GM12878 (cell line): ENCODE measurements at regions not wholly inside any gene's neighbourhood (a gene's known extent, or its start where the extent isn't known, plus 50 kb on each side); places are given as distances from the start of the nearest gene placed in this dataset.

Experiments used
- BACH1 ChIP-seq: fragments of 450-650 bp; IDR thresholded peaks from 2 replicates; pipeline ENCODE4 v1.6.1; 2017; ENCODE audit warnings: mild to moderate bottlenecking, borderline replicate concordance
- CBX5 ChIP-seq: sonication (generic); IDR thresholded peaks from 2 replicates; pipeline ENCODE4 v1.6.1; 2016; ENCODE audit warnings: low read depth, moderate library complexity, mild to moderate bottlenecking, inconsistent platforms
- CREM ChIP-seq: IDR thresholded peaks from 2 replicates; pipeline ENCODE4 v1.6.1; 2014; ENCODE audit warnings: antibody characterized with exemption, low read depth
- CTCF ChIP-seq, 3 experiments: IDR thresholded peaks in 2 of 3; conservative IDR thresholded peaks in 1 of 3; 2 replicates each; pipeline ENCODE4 v1.5.1; 2011; ENCODE audit warnings: low read depth in 3 of 3, low read length in 3 of 3, mild to moderate bottlenecking in 3 of 3, control low read depth in 2 of 3, moderate library complexity in 2 of 3, inconsistent platforms in 1 of 3, mixed read lengths in 1 of 3; ENCODE audit not compliant: control insufficient read depth in 2 of 3, insufficient read depth in 1 of 3; ENCODE audit errors: extremely low read depth in 1 of 3
- ETV6 ChIP-seq, 2 experiments: fragments of 450-650 bp in 1 of 2; IDR thresholded peaks in 1 of 2; conservative IDR thresholded peaks in 1 of 2; 2 replicates each; pipeline ENCODE4 v1.6.1; 2014; ENCODE audit warnings: antibody characterized with exemption in 1 of 2, borderline replicate concordance in 1 of 2, low read depth in 1 of 2, mild to moderate bottlenecking in 1 of 2, moderate library complexity in 1 of 2
- FOXK2 ChIP-seq: fragments of 450-650 bp; IDR thresholded peaks from 2 replicates; pipeline ENCODE4 v1.6.1; 2017; ENCODE audit warnings: mild to moderate bottlenecking, moderate library complexity
- GATAD2B ChIP-seq: fragments of 450-650 bp; conservative IDR thresholded peaks from 2 replicates; pipeline ENCODE4 v1.6.1; 2017; ENCODE audit warnings: low read depth, mild to moderate bottlenecking, moderate library complexity
- SIX5 ChIP-seq: IDR thresholded peaks from 2 replicates; pipeline ENCODE4 v1.6.1; 2011; ENCODE audit warnings: mild to moderate bottlenecking, low read depth, low read length, moderate library complexity; ENCODE audit not compliant: severe bottlenecking
- ZNF207 ChIP-seq: fragments of 450-650 bp; IDR thresholded peaks from 2 replicates; pipeline ENCODE4 v1.6.1; 2014; ENCODE audit warnings: antibody characterized with exemption, mild to moderate bottlenecking, borderline replicate concordance
- ZZZ3 ChIP-seq: IDR thresholded peaks from 2 replicates; pipeline ENCODE4 v1.6.1; 2011; ENCODE audit warnings: low read depth; ENCODE audit not compliant: control insufficient read depth, insufficient read length
- TF ChIP-seq, protein P1 (sequence below): fragments of 450-650 bp; formaldehyde crosslinking; IDR thresholded peaks from 2 replicates; pipeline ENCODE4 v1.5.0; 2022; ENCODE audit warnings: mild to moderate bottlenecking, missing genetic modification characterization

- no peak for TF ChIP-seq SIX5
- TF ChIP-seq ZNF207, result no peak
- TF ChIP-seq ZZZ3, result no peak
- TF ChIP-seq, protein P1, sequence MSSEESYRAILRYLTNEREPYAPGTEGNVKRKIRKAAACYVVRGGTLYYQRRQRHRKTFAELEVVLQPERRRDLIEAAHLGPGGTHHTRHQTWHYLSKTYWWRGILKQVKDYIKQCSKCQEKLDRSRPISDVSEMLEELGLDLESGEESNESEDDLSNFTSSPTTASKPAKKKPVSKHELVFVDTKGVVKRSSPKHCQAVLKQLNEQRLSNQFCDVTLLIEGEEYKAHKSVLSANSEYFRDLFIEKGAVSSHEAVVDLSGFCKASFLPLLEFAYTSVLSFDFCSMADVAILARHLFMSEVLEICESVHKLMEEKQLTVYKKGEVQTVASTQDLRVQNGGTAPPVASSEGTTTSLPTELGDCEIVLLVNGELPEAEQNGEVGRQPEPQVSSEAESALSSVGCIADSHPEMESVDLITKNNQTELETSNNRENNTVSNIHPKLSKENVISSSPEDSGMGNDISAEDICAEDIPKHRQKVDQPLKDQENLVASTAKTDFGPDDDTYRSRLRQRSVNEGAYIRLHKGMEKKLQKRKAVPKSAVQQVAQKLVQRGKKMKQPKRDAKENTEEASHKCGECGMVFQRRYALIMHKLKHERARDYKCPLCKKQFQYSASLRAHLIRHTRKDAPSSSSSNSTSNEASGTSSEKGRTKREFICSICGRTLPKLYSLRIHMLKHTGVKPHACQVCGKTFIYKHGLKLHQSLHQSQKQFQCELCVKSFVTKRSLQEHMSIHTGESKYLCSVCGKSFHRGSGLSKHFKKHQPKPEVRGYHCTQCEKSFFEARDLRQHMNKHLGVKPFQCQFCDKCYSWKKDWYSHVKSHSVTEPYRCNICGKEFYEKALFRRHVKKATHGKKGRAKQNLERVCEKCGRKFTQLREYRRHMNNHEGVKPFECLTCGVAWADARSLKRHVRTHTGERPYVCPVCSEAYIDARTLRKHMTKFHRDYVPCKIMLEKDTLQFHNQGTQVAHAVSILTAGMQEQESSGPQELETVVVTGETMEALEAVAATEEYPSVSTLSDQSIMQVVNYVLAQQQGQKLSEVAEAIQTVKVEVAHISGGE (CRISPR knock-in tag), result no peak
- no peak for TF ChIP-seq CREM
- no peak for TF ChIP-seq FOXK2
- no peak for TF ChIP-seq ETV6 (conservative IDR thresholded peaks at IDR 0.05 in 1 of 2, IDR thresholded peaks at IDR 0.05 in 1 of 2; ENCODE audit: borderline replicate concordance in 1 of 2, low read depth in 1 of 2)
- no peak for TF ChIP-seq CTCF (IDR thresholded peaks at IDR 0.05 in 2 of 3, conservative IDR thresholded peaks at IDR 0.05 in 1 of 3; ENCODE audit: control insufficient read depth in 2 of 3, extremely low read depth in 1 of 3, insufficient read depth in 1 of 3, low read depth in 3 of 3, low read length in 3 of 3)
- TF ChIP-seq GATAD2B, result no peak
- TF ChIP-seq CBX5, result no peak
- no peak for TF ChIP-seq BACH1
- TF ChIP-seq, all 136 proteins: peak for 0
Observed at GRCh38 chrY:7796128-7796527, 884.6 kb upstream of the AMELY start (continued).
